Keratinocyte (primary cell): ENCODE measurements at regions not wholly inside any gene's neighbourhood (a gene's known extent, or its start where the extent isn't known, plus 50 kb on each side); places are given as distances from the start of the nearest gene placed in this dataset.

Experiments used
- EZH2 ChIP-seq: IDR thresholded peaks from one replicate; pipeline ENCODE4 v1.6.1; 2012; ENCODE audit warnings: inconsistent platforms, mild to moderate bottlenecking, low read length, moderate library complexity
- TF ChIP-seq, protein P1 (sequence below), 3 experiments: IDR thresholded peaks in 1 of 3; conservative IDR thresholded peaks in 1 of 3; optimal IDR thresholded peaks in 1 of 3; 2 replicates in 2 of 3; 3 replicates in 1 of 3; pipeline versions ENCODE3 to v1.5.1; 2011; ENCODE audit warnings: low read length in 3 of 3, mild to moderate bottlenecking in 3 of 3, moderate library complexity in 2 of 3, control low read depth in 1 of 3, inconsistent platforms in 1 of 3; ENCODE audit not compliant: insufficient read depth in 2 of 3; ENCODE audit errors: extremely low read depth in 1 of 3

DNA sequence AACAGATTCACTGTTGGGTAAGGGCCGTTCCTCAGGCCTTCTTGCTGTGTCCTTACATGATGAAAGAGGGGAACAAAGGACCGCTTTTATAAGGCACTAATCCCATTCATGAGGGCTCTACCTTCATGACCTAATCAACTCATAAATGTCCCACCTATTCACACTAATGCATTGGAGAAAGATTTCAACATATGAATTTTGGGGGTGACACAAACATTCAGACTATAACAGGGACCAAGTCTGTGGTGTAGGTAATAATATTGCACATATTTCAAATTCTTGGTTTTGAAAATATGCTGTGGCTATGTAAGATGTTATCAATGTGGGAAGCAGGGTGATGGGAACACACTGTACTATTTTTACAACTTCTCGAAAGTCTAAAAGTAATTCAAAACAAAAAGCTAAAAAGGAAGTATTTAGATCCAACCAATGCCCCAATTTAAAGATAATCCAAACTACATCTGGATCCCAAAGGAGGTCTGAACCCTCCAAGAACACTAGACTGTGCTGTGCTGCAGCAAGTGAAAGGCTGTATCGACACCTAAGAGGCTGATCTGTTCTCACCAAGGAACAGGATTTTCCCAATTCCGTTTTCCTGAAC lies 82.4 kb upstream of the TGIF1 start:
- TF ChIP-seq, protein P1, sequence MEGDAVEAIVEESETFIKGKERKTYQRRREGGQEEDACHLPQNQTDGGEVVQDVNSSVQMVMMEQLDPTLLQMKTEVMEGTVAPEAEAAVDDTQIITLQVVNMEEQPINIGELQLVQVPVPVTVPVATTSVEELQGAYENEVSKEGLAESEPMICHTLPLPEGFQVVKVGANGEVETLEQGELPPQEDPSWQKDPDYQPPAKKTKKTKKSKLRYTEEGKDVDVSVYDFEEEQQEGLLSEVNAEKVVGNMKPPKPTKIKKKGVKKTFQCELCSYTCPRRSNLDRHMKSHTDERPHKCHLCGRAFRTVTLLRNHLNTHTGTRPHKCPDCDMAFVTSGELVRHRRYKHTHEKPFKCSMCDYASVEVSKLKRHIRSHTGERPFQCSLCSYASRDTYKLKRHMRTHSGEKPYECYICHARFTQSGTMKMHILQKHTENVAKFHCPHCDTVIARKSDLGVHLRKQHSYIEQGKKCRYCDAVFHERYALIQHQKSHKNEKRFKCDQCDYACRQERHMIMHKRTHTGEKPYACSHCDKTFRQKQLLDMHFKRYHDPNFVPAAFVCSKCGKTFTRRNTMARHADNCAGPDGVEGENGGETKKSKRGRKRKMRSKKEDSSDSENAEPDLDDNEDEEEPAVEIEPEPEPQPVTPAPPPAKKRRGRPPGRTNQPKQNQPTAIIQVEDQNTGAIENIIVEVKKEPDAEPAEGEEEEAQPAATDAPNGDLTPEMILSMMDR (optimal IDR thresholded peaks at IDR 0.05 in 1 of 3, IDR thresholded peaks at IDR 0.05 in 1 of 3, conservative IDR thresholded peaks at IDR 0.05 in 1 of 3; ENCODE audit: extremely low read depth in 1 of 3, insufficient read depth in 2 of 3, low read length in 3 of 3): peak in 1 of 3 experiments; percentile 21
- no peak for TF ChIP-seq EZH2
